Retinal pigment epithelial cell (primary cell): ENCODE measurements at regions not wholly inside any gene's neighbourhood (a gene's known extent, or its start where the extent isn't known, plus 50 kb on each side); places are given as distances from the start of the nearest gene placed in this dataset.

Source experiments
- DNase-seq: peaks from one replicate; pipeline ENCODE4 v3.0.0-alpha.2; 2010; ENCODE audit warnings: low read depth
- H3K4me3 ChIP-seq: 2 replicates; pipeline ENCODE4 v1.5.1; 2011; ENCODE audit warnings: mild to moderate bottlenecking, low read length, control low read depth, moderate library complexity
- TF ChIP-seq, protein P1 (sequence below): conservative IDR thresholded peaks from 2 replicates; pipeline ENCODE4 v1.5.1; 2011; ENCODE audit warnings: low read depth, low read length, control low read depth, inconsistent platforms

DNA sequence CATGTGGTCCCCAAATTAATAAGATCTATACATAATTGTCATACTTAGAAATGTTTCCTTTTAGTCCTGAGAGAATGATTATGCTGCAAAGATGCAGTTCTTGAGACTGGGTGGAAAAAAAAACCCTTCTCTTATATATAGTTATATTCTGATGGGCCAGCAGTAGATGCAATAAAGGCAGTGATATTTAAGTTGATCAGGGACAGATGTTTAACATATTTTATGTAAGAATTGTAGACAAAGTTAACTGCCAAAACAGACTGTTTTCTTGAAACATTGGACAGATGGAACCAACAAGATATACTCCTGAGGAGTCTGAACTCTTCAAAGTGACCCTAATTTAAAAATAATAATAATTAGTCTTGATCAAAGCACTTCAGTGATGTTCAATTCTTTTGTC is 172.0 kb upstream of the LRIG1 start:
- no peak overlapping the region for H3K4me3 ChIP-seq
- TF ChIP-seq, protein P1, sequence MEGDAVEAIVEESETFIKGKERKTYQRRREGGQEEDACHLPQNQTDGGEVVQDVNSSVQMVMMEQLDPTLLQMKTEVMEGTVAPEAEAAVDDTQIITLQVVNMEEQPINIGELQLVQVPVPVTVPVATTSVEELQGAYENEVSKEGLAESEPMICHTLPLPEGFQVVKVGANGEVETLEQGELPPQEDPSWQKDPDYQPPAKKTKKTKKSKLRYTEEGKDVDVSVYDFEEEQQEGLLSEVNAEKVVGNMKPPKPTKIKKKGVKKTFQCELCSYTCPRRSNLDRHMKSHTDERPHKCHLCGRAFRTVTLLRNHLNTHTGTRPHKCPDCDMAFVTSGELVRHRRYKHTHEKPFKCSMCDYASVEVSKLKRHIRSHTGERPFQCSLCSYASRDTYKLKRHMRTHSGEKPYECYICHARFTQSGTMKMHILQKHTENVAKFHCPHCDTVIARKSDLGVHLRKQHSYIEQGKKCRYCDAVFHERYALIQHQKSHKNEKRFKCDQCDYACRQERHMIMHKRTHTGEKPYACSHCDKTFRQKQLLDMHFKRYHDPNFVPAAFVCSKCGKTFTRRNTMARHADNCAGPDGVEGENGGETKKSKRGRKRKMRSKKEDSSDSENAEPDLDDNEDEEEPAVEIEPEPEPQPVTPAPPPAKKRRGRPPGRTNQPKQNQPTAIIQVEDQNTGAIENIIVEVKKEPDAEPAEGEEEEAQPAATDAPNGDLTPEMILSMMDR: no peak
- no peak for DNase-seq

- H3K4me3 ChIP-seq: no peak overlapping the region
- TF ChIP-seq, protein P1: no peak
- DNase-seq: no peak
Observed at GRCh38 chr3:66673293-66673692, 172.5 kb upstream of the LRIG1 start.

GRCh38 chr3:66675366-66675765 is 174.5 kb upstream of the LRIG1 start:
- H3K4me3 ChIP-seq: no peak overlapping the region
- no peak for DNase-seq
- TF ChIP-seq, protein P1: no peak

DNA sequence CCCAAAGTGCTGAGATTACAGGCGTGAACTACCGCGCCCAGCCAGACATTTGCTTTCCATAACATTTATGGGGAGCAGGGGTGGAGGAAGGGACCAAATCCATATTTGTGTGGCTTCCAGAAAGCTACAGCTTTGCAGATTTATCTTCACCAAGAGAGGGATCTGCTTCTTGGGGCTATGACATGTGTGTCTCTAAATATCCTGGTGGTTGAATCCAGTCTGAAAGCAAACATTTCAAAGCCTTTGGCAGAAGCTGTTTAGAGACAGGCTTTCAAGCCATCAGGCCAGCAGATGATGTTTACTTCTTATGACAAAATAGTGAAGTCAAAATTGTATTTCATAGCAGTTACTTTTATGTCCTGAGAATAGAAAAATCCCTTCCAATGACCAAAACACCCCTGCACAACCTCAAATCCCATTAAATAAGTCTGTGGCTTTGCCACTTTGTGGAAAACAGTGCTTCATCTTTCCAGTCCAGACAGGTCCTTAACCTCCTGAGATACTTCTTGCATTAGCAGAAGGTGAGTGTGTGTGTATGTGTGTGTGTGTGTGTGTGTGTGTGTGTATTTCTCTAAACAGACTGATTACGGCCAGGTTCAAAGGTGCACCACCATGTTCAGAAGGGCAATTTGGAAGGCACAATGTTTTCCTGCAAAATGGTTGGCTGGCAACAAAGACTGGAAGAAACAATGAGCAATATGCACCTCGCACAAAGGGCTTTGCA is 191.4 kb upstream of the LRIG1 start:
- DNase-seq: no peak
- TF ChIP-seq, protein P1: no peak
- no peak overlapping the region for H3K4me3 ChIP-seq

GRCh38 chr3:66692766-66693150 is 191.9 kb upstream of the LRIG1 start:
- TF ChIP-seq, protein P1: no peak
- DNase-seq: no peak
- H3K4me3 ChIP-seq: no peak overlapping the region

DNA sequence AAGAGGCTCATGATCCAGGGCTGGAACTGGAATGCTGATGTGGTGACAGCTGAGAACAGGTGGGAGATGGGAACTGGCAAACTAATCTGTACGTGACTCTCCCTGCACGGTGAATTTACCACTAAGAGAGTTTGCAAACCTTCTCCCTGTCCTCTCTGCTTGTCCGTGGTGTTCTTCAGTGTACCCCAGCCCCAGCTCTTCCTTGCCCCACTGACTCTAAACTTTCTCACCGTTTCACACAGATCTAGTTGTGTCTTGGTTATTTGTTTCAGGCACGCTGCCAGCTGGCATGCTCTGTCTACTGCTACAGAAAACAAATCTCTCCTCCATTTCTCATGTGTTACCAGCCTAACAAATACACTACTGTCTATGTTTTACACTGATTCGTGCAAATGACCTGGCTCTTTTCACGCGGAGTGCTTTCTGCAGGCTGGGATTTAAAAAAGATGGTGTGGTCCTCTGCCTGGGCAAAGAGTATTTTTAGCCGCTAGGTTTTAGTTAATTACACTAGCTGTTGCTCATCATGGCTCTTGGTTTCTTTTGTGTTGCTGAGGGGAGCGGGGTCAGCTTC is 192.7 kb upstream of the LRIG1 start:
- H3K4me3 ChIP-seq: peak overlapping the region; percentile 15
- peak; percentile 37 for DNase-seq
- TF ChIP-seq, protein P1: no peak

DNA sequence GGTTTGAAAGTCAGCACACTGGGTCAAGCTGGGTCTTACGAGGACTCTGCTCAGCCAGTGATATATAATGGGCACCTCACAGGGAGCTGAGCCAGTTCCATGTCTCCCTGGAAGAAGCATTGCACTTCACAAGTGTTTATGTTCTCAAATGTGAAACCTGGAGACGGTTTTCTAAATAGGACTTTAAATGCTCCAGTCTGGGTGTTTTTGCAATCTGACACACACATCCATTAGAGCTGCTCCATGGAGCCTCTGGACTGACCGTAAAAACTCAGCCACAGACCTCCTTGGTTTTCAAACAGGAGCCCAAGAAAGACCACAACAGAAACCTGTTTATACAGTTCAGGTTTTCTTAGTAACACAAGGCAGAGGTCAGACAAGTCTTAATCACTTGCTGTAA is 201.3 kb upstream of the LRIG1 start:
- TF ChIP-seq, protein P1: no peak
- H3K4me3 ChIP-seq: no peak overlapping the region
- DNase-seq: no peak
